Aorta (tissue), 5 donors: ENCODE measurements at regions not wholly inside any gene's neighbourhood (a gene's known extent, or its start where the extent isn't known, plus 50 kb on each side); places are given as distances from the start of the nearest gene placed in this dataset.
"Not testable (repeated sequence)": the region's sequence is repeated elsewhere in the genome, so short reads cannot be mapped to it uniquely, and the experiment has no call there.

Experiments used
- ATAC-seq: fragments of 200-7000 bp; cut with Tn5 transposase; one replicate; pipeline ENCODE4 v1.9.1; 2022; ENCODE audit warnings: moderate library complexity; ENCODE audit not compliant: low FRiP score
- DNase-seq, 2 donors: peaks; one replicate each; pipeline ENCODE4 v3.0.0-alpha.2; 2020
- H3K27ac ChIP-seq, 2 donors: one replicate each; pipeline ENCODE4 v1.5.1; 2013; ENCODE audit warnings: low read length in 2 of 2, mild to moderate bottlenecking in 2 of 2, moderate library complexity in 2 of 2, control low read depth in 1 of 2, inconsistent platforms in 1 of 2, low read depth in 1 of 2
- H3K27me3 ChIP-seq, 2 donors: one replicate each; pipeline ENCODE4 v1.6.1; 2013; ENCODE audit warnings: control low read depth in 1 of 2, low read length in 1 of 2, mild to moderate bottlenecking in 1 of 2, moderate library complexity in 1 of 2; ENCODE audit not compliant: insufficient read depth in 2 of 2, control insufficient read depth in 1 of 2
- H3K36me3 ChIP-seq, 2 donors: one replicate each; pipeline ENCODE4 v1.6.1; 2013; ENCODE audit warnings: control low read depth in 1 of 2, low read length in 1 of 2, mild to moderate bottlenecking in 1 of 2; ENCODE audit not compliant: insufficient read depth in 2 of 2, control insufficient read depth in 1 of 2
- H3K4me1 ChIP-seq, 2 donors: one replicate each; pipeline ENCODE4 v1.6.1; 2013; ENCODE audit warnings: low read length in 2 of 2, control low read depth in 1 of 2, mild to moderate bottlenecking in 1 of 2, moderate library complexity in 1 of 2; ENCODE audit not compliant: insufficient read depth in 2 of 2, control insufficient read depth in 1 of 2
- H3K4me3 ChIP-seq, 2 donors: one replicate each; pipeline ENCODE4 v1.5.1; 2013; ENCODE audit warnings: low read length in 2 of 2, control low read depth in 1 of 2, mild to moderate bottlenecking in 1 of 2
- H3K9me3 ChIP-seq: one replicate; pipeline ENCODE4 v1.6.1; 2013; ENCODE audit warnings: mild to moderate bottlenecking, low read length; ENCODE audit not compliant: control insufficient read depth
- WGBS, 2 donors: extraction: QIAGEN DNeasy Blood & Tissue Kit; methylation state at CpG; one replicate each; pipeline ENCODE4 v1.1.7; 2013; 5-methylcytosine and 5-hydroxymethylcytosine counted together
- intact Hi-C, 2 donors: fragments of 100-400 bp; cut with DNase I; formaldehyde crosslinking; loops; one replicate each; pipeline versions ENCODE4 v1.14.2 to v1.15.0; 2022
- donor health status: healthy with polysubstance abuse.
- donor health status: Bipolar disorder and iron deficiency.
- donor health status: DM: no; HTN: no; CAD: no.
- donor health status: DM: no; HTN: no; CAD: no.
- donor health status: DM: yes; HTN: yes; CAD: no.

GRCh38 chr21:14827468-14827867 is 237.3 kb downstream of the NRIP1 start:
- 63 to 66% methylated on average over 3 of the region's 3 CpGs for WGBS, 2 donors

GRCh38 chr21:14826630-14827029 is 238.2 kb downstream of the NRIP1 start:
- Histone ChIP-seq H3K27me3 (no peaks in the 10 kb centered on the region), H3K4me3 (no peak overlapping the region), H3K36me3 (no peaks in the 10 kb centered on the region), H3K4me1 (no peaks in the 10 kb centered on the region), H3K9me3 (no peaks in the 10 kb centered on the region), H3K27ac (no peak overlapping the region)
- no peak for DNase-seq
- intact Hi-C loops: no loop called here
- 79 to 87% methylated on average over 6 of the region's 6 CpGs for WGBS, 2 donors
- ATAC-seq: no peak

More at GRCh38 chr21:14827468-14827867, 237.3 kb downstream of the NRIP1 start:
- Histone ChIP-seq H3K9me3 (no peaks in the 10 kb centered on the region), H3K4me3 (no peak overlapping the region), H3K36me3 (no peaks in the 10 kb centered on the region), H3K27me3 (no peaks in the 10 kb centered on the region), H3K4me1 (no peaks in the 10 kb centered on the region), H3K27ac (no peak overlapping the region)
- no peak for ATAC-seq
- DNase-seq: no peak
- intact Hi-C loops: no loop called here

- H3K4me1 ChIP-seq: no peaks in the 10 kb centered on the region
- 81 to 88% methylated on average over 3 of the region's 3 CpGs for WGBS, 2 donors
- intact Hi-C loops: no loop called here
- H3K36me3 ChIP-seq: no peaks in the 10 kb centered on the region
- no peak overlapping the region for H3K27ac ChIP-seq
- ATAC-seq (no peak), DNase-seq (no peak)
- no peak overlapping the region for H3K4me3 ChIP-seq
- no peaks in the 10 kb centered on the region for H3K27me3 ChIP-seq
- H3K9me3 ChIP-seq: no peaks in the 10 kb centered on the region
Observed at GRCh38 chr21:14825514-14825974, 239.3 kb downstream of the NRIP1 start.

- no peaks in the 10 kb centered on the region for H3K9me3 ChIP-seq
- H3K36me3 ChIP-seq: no peaks in the 10 kb centered on the region
- H3K27ac ChIP-seq: no peak overlapping the region
- 67 to 79% methylated on average over 3 of the region's 3 CpGs for WGBS, 2 donors
- no peak for DNase-seq
- intact Hi-C loops: no loop called here
- no peak for ATAC-seq
- no peaks in the 10 kb centered on the region for H3K4me1 ChIP-seq
- no peak overlapping the region for H3K4me3 ChIP-seq
- H3K27me3 ChIP-seq: no peaks in the 10 kb centered on the region
Observed at GRCh38 chr21:14824126-14824525, 240.7 kb downstream of the NRIP1 start.

- no peaks in the 10 kb centered on the region for H3K9me3 ChIP-seq
- no peak overlapping the region for H3K27ac ChIP-seq
- 43 to 68% methylated on average over 1 of the region's 1 CpG for WGBS, 2 donors
- DNase-seq: no peak
- intact Hi-C loops: no loop called here
- H3K4me3 ChIP-seq: no peak overlapping the region
- H3K36me3 ChIP-seq: no peaks in the 10 kb centered on the region
- H3K4me1 ChIP-seq: no peaks in the 10 kb centered on the region
- ATAC-seq: no peak
- H3K27me3 ChIP-seq: no peaks in the 10 kb centered on the region
Observed at GRCh38 chr21:14817311-14817710, 247.5 kb downstream of the NRIP1 start.

- no peaks in the 10 kb centered on the region for H3K4me1 ChIP-seq
- no peaks in the 10 kb centered on the region for H3K27me3 ChIP-seq
- ATAC-seq (no peak), DNase-seq (no peak)
- H3K9me3 ChIP-seq: no peaks in the 10 kb centered on the region
- no peak overlapping the region for H3K27ac ChIP-seq
- 64 to 77% methylated on average over 3 of the region's 3 CpGs for WGBS, 2 donors
- no peak overlapping the region for H3K4me3 ChIP-seq
- intact Hi-C loops: no loop called here
- no peaks in the 10 kb centered on the region for H3K36me3 ChIP-seq
Observed at GRCh38 chr21:14814991-14815390, 249.8 kb downstream of the NRIP1 start.

- Histone ChIP-seq H3K4me3 (no peak overlapping the region), H3K36me3 (no peaks in the 10 kb centered on the region), H3K27ac (no peak overlapping the region), H3K27me3 (no peaks in the 10 kb centered on the region), H3K4me1 (no peaks in the 10 kb centered on the region), H3K9me3 (peaks cover 1% of the 10 kb centered on the region)
- DNase-seq (no peak), ATAC-seq (no peak)
- intact Hi-C loops: no loop called here
- WGBS, 2 donors: 76 to 77% methylated on average over 3 of the region's 3 CpGs
Observed at GRCh38 chr21:14814282-14814681, 250.5 kb downstream of the NRIP1 start.

- intact Hi-C loops, ATAC-seq, H3K27me3 ChIP-seq, H3K9me3 ChIP-seq, H3K27ac ChIP-seq, DNase-seq, H3K4me1 ChIP-seq, H3K36me3 ChIP-seq, H3K4me3 ChIP-seq: not testable (repeated sequence)
- WGBS, 2 donors: 72 to 76% methylated on average over 2 of the region's 2 CpGs
Observed at GRCh38 chr21:14804170-14804569, 258.1 kb upstream of the SAMSN1 start.

- ATAC-seq (no peak), DNase-seq (no peak)
- Histone ChIP-seq H3K36me3 (no peaks in the 10 kb centered on the region), H3K9me3 (peaks cover 5% of the 10 kb centered on the region), H3K27me3 (no peaks in the 10 kb centered on the region), H3K4me3 (no peak overlapping the region), H3K4me1 (no peaks in the 10 kb centered on the region), H3K27ac (no peak overlapping the region)
- intact Hi-C loops: no loop called here
Observed at GRCh38 chr21:14797543-14797942, 251.4 kb upstream of the SAMSN1 start.
